Subcutaneous abdominal adipose tissue (tissue), 5 donors: ENCODE measurements at regions not wholly inside any gene's neighbourhood (a gene's known extent, or its start where the extent isn't known, plus 50 kb on each side); places are given as distances from the start of the nearest gene placed in this dataset.

ENCODE experiments used
- H3K27ac ChIP-seq: one replicate; pipeline ENCODE4 v1.7.0; 2013; ENCODE audit warnings: low read depth, mild to moderate bottlenecking, inconsistent platforms, low read length, moderate library complexity
- H3K27me3 ChIP-seq, 5 donors: one replicate each; pipeline ENCODE4 v1.7.0; 2013; ENCODE audit warnings: low read length in 5 of 5, inconsistent platforms in 1 of 5; ENCODE audit not compliant: control insufficient read depth in 5 of 5, insufficient read depth in 4 of 5
- H3K36me3 ChIP-seq, 5 donors: one replicate each; pipeline ENCODE4 v1.7.0; 2013; ENCODE audit warnings: low read length in 5 of 5; ENCODE audit not compliant: control insufficient read depth in 5 of 5, insufficient read depth in 5 of 5
- H3K4me1 ChIP-seq, 5 donors: one replicate each; pipeline ENCODE4 v1.7.0; 2013; ENCODE audit warnings: low read length in 5 of 5, mild to moderate bottlenecking in 3 of 5, moderate library complexity in 1 of 5; ENCODE audit not compliant: control insufficient read depth in 5 of 5, insufficient read depth in 5 of 5
- H3K4me3 ChIP-seq, 5 donors: one replicate each; pipeline ENCODE4 v1.7.0; 2013; ENCODE audit warnings: low read length in 5 of 5, low read depth in 1 of 5
- H3K9ac ChIP-seq, 5 donors: one replicate each; pipeline ENCODE4 v1.7.0; 2013; ENCODE audit warnings: low read length in 5 of 5, mild to moderate bottlenecking in 4 of 5, moderate library complexity in 3 of 5
- H3K9me3 ChIP-seq, 5 donors: one replicate each; pipeline ENCODE4 v1.7.0; 2013; ENCODE audit warnings: low read length in 5 of 5; ENCODE audit not compliant: control insufficient read depth in 5 of 5
- donor health status: healthy.
- donor health status: healthy.
- donor health status: healthy.
- donor health status: healthy.
- donor health status: healthy.

DNA sequence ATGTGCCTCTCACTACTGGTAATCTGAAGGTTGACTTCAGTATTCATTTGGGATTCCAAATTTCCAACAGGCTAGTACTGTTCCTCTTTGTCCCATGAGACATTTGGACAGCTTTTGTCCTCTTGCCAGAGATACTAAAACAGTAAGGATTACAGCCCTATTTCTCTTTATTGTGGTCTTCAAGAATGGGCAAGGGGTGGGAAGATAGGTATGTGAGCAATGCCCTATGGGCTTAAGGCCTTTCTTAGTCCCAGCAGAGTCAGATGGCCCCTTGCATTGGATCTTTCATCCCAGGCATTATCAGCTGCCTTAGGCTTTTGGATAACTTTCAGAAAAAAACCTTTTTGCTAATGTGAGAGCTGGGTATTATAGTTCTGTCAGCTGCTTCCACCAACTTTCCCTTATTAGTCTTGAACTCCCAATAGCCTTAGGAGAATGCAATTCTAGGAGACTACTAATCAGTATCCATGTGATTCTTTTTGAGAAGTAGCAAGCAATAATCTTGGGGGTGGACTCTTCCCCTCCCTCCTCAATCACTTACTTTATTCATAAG lies 361.1 kb upstream of the NUDT12 start:
- Histone ChIP-seq H3K27ac (no peak overlapping the region), H3K9me3 (no peaks in the 10 kb centered on the region), H3K36me3 (no peaks in the 10 kb centered on the region), H3K4me3 (no peak overlapping the region), H3K9ac (no peak overlapping the region), H3K27me3 (no peaks in the 10 kb centered on the region), H3K4me1 (no peaks in the 10 kb centered on the region)

DNA sequence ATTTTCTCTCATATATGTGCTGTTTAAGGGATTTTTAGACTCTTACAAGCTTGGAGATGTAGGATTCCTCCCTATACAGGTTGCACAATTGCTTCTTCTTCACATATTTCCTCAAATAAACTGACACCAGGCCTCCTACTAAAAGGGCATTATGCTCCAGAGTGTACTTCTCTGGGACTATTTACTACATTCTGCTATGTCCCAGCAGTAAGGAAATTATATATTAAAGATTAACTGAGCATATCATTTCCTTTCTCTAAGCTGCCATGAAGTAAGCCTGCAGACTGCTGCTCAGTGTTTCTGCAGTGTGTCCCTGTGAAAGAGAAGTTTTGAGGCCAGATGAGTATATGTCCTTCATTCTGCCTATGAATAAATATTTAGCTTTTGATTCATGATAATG lies 356.9 kb upstream of the NUDT12 start:
- Histone ChIP-seq H3K36me3 (no peaks in the 10 kb centered on the region), H3K27me3 (no peaks in the 10 kb centered on the region), H3K4me3 (no peak overlapping the region), H3K9me3 (no peaks in the 10 kb centered on the region), H3K4me1 (no peaks in the 10 kb centered on the region), H3K27ac (no peak overlapping the region), H3K9ac (no peak overlapping the region)

DNA sequence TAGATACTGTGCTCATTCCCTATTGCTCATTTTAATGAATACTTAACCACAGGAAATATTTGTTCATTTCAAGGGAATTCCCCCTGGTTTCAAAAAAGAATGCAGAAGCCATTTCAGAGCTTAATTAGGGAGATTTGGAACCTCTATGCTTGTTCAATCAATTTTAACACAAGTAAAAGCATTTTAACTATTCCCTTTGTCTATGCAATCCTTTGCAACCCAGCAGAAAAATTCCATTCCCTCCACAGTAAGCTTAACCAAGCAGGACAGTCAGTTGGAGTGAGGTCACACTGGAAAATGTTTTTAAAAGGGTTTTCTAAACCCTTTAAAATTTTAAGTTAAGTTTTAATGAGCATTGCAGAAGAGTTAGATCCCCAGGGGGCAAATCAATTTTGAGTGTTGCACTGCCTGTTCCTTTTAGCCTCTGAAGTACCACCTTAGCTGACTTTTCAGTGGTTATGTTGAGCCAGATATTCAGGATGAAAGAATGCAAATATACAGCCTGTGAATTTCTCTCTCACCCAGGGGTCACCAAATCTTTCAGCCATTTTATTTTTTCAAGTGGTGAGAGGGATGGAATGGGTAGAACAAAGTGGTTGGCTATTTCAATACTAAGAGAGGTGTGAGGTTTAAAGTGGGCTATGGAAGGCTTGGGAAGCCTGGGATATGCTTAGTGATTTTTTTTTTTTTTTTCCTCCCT lies 356.2 kb upstream of the NUDT12 start:
- Histone ChIP-seq H3K9ac (no peak overlapping the region), H3K4me1 (no peaks in the 10 kb centered on the region), H3K27me3 (no peaks in the 10 kb centered on the region), H3K9me3 (no peaks in the 10 kb centered on the region), H3K36me3 (no peaks in the 10 kb centered on the region), H3K27ac (no peak overlapping the region), H3K4me3 (no peak overlapping the region)

DNA sequence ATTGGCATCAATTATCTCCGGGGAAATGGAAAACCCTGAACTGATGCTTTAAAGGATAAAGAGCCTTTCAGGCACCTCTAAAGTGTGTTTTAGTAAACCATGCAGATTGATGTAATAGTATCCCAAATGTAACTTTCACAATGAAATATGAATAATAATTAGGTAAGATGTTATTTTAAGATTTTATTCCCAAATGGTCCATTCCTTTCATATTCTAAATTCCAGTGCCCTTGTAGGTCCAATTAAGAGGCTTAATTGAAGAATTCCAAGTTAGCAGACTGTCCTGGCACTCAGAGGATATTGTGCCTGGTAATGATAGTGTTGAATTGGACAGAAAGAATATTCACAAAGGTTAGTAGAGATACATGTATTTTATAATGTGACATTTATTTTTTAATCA lies 352.5 kb upstream of the NUDT12 start:
- H3K9ac ChIP-seq, result no peak overlapping the region
- H3K4me1 ChIP-seq, result no peaks in the 10 kb centered on the region
- no peaks in the 10 kb centered on the region for H3K9me3 ChIP-seq
- no peaks in the 10 kb centered on the region for H3K36me3 ChIP-seq
- H3K27me3 ChIP-seq, result no peaks in the 10 kb centered on the region
- H3K4me3 ChIP-seq, result no peak overlapping the region
- no peak overlapping the region for H3K27ac ChIP-seq

DNA sequence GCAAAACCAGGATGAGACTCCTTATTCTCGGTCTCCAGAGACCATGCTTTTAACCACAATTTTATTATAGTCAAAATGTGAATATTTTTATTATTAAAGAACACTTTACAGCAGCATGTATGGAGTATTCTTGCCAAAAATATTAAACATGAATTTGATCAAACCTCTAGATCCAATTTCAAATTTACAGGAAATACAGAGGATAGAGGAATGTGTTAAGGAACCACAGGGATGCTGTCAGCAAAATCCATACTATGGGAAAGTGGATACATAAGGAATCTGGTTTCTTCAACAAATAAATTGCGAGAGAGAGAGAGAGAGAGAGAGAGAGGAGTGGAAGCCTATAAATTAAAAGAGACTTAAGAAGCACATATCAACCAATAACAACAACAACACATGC lies 348.2 kb upstream of the NUDT12 start:
- H3K27ac ChIP-seq, result no peak overlapping the region
- H3K4me1 ChIP-seq, result no peaks in the 10 kb centered on the region
- no peak overlapping the region for H3K4me3 ChIP-seq
- no peaks in the 10 kb centered on the region for H3K36me3 ChIP-seq
- H3K27me3 ChIP-seq, result no peaks in the 10 kb centered on the region
- no peak overlapping the region for H3K9ac ChIP-seq
- H3K9me3 ChIP-seq, result no peaks in the 10 kb centered on the region

DNA sequence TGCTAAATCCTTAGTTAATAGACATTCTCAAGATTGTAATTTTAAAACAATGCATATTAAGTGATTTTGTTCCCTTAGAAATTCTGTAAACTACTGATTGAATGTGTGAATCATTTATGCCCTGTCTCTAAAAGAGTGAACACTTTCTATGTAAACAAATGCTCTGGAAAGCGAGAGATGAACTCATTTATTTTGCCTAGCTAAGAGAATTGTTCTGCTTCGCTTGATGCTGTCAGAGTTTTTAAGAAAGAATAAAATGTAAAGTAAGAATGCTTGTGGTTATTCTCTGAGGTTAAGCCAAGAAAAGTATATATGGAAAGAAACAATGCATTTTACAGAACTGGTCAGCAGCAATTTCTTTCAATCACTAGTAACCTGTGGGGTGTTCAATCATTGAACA lies 347.4 kb upstream of the NUDT12 start:
- Histone ChIP-seq H3K4me3 (no peak overlapping the region), H3K9me3 (no peaks in the 10 kb centered on the region), H3K9ac (no peak overlapping the region), H3K27ac (no peak overlapping the region), H3K4me1 (no peaks in the 10 kb centered on the region), H3K36me3 (no peaks in the 10 kb centered on the region), H3K27me3 (no peaks in the 10 kb centered on the region)

DNA sequence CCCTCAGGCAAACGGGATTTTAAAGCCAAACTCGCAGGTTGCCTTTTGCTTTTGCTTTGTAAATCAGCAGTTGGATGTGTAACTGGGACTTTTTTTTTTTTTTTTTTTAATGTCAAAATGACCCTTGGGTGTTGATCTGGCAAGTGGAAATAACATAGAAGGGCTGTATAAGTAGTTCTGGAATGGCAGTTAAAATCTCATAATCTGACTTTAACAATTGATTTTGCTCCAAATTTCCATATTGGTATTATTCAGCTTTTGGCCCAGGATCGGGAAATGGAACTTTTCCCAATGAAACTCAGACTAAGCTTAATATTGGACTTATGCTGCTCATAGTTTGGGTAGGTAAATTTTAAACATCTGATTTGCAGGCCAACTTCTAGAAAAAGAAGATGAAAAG lies 346.8 kb upstream of the NUDT12 start:
- H3K27me3 ChIP-seq, result no peaks in the 10 kb centered on the region
- H3K9ac ChIP-seq, result no peak overlapping the region
- H3K27ac ChIP-seq, result no peak overlapping the region
- H3K4me1 ChIP-seq, result no peaks in the 10 kb centered on the region
- H3K9me3 ChIP-seq, result no peaks in the 10 kb centered on the region
- H3K4me3 ChIP-seq, result no peak overlapping the region
- H3K36me3 ChIP-seq, result no peaks in the 10 kb centered on the region

DNA sequence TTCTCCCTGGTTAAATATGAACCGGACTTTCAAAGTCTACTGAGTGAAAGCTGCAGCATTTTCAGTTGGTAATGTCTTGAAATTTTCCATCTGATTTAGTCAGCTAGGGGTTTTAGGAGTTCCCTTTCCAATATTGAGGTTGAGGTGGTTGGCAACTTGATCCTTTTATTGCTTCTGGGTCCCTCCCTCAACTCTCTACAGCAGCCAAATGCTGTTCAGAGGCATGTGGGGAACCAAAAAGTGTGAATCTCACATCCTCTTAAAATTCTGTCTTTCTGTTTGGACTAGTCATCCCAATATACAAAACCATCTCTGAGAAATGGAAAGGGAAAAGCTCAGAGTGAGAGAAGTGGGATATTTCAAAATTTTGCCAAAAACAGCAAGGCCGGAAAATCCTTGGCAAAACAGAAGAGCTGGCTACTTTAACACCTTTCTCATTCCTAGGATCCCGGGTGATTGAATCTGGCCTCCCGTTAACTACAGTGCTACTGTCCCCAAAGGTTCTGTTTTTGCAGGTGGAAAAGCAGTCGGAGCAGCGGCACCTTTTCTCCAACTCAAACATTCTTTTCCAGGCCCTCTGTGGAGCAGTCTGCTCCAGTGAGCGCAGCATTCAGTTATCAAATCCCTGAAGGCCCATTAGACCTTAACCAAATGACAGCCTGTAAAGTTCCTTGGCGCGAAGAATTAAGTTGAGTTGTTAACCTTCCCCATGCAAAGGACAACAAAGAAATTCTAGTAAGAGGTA lies 345.9 kb upstream of the NUDT12 start:
- Histone ChIP-seq H3K27ac (no peak overlapping the region), H3K4me3 (no peak overlapping the region), H3K9me3 (no peaks in the 10 kb centered on the region), H3K27me3 (no peaks in the 10 kb centered on the region), H3K36me3 (no peaks in the 10 kb centered on the region), H3K9ac (no peak overlapping the region), H3K4me1 (no peaks in the 10 kb centered on the region)

DNA sequence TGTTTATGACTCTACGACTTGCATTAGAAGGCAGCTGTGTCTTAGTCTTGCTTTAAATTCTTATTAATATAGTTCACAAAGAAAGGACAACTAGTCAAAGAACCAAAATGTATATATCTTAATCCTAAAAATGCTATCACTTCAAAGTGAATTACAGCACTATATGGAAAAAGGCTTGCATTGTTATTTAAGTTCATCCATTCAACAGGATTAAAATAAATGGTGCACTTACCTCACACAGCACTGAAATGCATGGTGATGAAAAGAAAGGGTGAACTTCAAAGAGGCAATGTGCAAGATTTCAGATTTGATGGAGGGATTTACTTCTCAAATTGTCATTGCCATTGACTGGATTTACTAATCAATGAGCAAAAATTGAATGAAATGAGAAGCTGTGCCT lies 344.4 kb upstream of the NUDT12 start:
- Histone ChIP-seq H3K4me3 (no peak overlapping the region), H3K27ac (no peak overlapping the region), H3K4me1 (no peaks in the 10 kb centered on the region), H3K27me3 (no peaks in the 10 kb centered on the region), H3K9me3 (no peaks in the 10 kb centered on the region), H3K9ac (no peak overlapping the region), H3K36me3 (no peaks in the 10 kb centered on the region)

DNA sequence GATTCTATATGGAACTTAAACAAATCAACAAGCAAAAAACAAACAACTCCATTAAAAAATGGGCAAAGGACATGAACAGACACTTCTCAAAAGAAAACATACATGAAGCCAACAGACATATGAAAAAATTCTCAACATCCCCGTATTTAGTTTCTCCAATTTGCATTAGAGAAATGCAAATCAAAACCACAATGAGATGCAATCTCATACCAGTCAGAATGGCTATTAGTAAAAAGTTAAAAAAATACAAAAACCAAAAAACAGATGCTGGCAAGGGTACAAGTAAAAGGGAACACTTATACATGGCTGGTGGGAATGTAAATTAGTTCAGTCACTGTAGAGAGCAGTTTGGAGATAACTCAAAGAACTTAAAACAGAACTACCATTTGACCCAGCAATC lies 342.1 kb upstream of the NUDT12 start:
- Histone ChIP-seq H3K27ac (no peak overlapping the region), H3K9ac (no peak overlapping the region), H3K36me3 (no peaks in the 10 kb centered on the region)

More for the DNA sequence above, 342.1 kb upstream of the NUDT12 start:
- H3K4me3 ChIP-seq, result no peak overlapping the region
- no peaks in the 10 kb centered on the region for H3K4me1 ChIP-seq
- H3K9me3 ChIP-seq, result no peaks in the 10 kb centered on the region
- H3K27me3 ChIP-seq, result no peaks in the 10 kb centered on the region
